Skin epidermis (tissue), 12 donors: ENCODE measurements at regions not wholly inside any gene's neighbourhood (a gene's known extent, or its start where the extent isn't known, plus 50 kb on each side); places are given as distances from the start of the nearest gene placed in this dataset.

Experiments
- H3K27ac ChIP-seq, 21 experiments: fragments of 200-600 bp; sonication (generic) in 11 of 21; one replicate each; pipeline ENCODE4 v1.5.0; 2020; ENCODE audit warnings: mild to moderate bottlenecking in 3 of 21, inconsistent platforms in 2 of 21, moderate library complexity in 2 of 21
- H3K4me3 ChIP-seq, 7 experiments: fragments of 200-600 bp; sonication (generic) in 2 of 7; one replicate each; pipeline ENCODE4 v1.5.0; 2020; ENCODE audit warnings: inconsistent platforms in 2 of 7, mild to moderate bottlenecking in 2 of 7, moderate library complexity in 1 of 7

DNA sequence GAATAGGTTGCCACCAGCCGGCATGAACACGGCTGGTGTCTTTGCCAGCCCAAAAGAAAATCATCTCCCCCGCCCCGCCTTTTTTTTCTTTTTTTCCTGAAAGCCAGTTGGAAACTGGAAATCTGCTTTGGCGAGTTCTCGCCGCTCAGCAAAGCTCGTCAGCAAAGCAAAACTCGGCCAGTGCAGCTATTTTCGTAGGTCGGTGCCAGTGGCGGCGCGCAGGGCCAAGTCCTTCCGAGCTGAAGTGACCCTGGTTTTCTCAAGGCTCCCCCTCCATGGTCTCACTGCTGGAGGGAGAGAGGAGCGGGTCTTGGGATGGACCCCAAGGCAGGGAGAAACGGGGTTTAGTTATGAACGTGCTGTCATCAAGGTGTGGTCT is 248.4 kb upstream of the RTL1 start:
- Histone ChIP-seq H3K4me3 (no peak overlapping the region), H3K27ac (no peak overlapping the region)

DNA sequence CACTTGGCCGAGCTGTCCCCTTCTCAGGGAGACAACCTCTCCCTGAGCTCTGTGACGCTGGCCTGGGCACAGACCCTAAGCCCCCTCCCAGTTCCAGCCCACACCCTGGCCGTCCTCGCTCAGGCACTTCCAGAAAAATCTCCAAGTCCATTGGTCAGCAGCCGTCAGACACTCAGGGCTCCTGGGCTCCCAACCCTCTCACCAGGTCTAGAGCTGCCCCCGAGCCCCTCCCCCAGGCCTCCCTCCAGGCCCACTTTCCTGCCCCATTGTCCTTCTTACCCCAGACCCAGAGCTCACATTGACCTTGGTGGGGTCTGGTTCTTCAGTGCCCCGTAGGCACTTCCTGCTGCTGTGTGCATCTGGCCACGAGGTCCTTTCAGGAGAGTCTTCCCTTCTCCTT is 249.3 kb upstream of the RTL1 start:
- Histone ChIP-seq H3K27ac (no peak overlapping the region), H3K4me3 (no peak overlapping the region)

DNA sequence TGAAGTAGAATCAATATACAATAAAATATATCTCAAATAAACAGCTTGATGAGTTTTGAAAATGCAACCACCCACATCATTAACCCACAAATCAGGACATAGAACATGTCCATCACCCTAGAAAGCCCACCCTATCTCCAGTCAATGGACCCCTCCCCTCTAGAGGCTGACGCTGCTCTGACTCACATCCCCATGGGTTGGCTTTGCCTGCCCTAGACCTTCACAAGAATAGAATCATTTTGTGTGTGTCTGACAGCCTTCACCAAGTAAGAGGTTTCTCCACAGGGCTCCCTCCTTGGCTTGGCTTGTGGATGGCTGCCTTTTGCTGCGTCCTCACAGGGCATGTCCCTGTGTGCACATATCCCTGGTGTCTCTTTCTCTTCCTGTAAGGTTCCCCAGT is 250.2 kb upstream of the RTL1 start:
- H3K27ac ChIP-seq, result no peak overlapping the region
- H3K4me3 ChIP-seq, result no peak overlapping the region

DNA sequence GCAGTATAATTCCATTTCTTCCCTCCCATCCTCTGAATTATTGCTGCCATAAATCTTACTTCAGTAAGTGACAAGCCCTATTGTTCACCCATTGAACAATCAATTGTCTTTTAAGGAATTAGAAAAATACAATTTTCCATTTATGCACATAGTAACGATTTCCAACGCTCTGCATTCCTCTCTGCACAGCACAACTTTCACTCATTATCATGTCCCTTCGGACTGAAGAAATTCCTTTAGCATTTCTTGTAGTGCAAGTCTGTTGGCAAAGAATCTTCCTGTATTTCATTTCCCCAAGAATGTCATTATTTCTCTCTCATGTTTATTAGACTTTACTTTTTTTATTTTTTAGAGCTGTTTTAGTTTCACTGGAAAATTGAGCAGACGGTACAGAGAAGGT is 252.1 kb upstream of the RTL1 start:
- Histone ChIP-seq H3K27ac (no peak overlapping the region), H3K4me3 (no peak overlapping the region)

DNA sequence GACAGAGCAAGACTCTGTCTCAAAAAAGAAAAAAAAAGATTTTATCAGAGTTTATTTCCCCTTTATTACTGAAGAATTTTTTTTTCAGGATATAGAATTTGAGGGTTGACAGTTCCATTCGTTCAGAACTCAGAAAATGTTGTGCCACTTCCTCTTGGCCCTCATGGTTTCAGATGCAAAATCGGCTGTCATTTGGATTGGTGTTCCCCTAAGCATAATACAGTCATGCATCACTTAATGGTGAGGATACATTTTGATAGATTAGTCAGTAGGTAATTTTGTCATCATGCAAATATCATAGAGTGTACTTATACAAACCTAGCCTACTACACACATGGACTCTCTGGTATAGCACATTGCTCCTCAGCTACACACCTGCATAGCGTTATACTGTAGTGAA is 263.9 kb upstream of the RTL1 start:
- Histone ChIP-seq H3K4me3 (no peak overlapping the region), H3K27ac (no peak overlapping the region)

DNA sequence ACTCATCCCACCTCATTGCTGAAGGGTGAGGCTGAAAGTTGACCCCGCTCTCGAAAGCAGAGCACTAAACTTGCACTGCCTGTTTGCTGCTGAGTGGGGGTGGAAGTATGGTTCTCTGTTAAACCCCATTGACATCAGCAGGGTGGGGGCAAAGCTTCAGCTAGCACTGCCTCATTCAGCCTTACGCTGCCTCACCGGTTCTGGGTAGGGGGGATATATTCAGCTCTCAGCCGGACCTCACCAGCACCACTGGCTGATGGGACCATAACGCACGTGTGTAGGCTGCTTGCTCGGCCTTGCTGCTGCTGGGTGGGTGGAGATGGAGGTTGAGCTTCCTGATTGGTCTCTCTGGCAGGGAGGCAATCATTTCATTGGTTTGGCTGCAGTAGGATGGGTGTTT is 265.7 kb upstream of the RTL1 start:
- no peak overlapping the region for H3K27ac ChIP-seq
- H3K4me3 ChIP-seq, result no peak overlapping the region

DNA sequence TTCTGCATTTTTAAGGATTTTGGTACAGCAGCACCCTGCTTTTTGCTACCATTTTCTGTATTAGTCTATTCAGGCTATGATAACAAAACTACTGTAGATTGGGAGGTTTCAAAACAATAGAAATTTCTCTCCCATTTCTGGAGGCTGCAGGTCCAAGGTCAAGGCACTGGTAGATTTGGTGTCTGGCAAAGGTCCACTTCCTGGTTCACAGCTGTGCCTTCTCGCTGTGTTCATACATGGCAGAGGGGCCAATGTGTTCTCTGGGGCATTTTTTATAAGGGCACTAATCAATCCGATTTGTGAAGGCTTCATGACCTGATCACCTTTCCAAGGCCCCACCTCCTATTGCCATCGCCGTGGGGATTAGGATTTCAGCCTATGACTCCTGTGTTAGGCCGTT is 268.1 kb upstream of the RTL1 start:
- H3K4me3 ChIP-seq, result no peak overlapping the region
- no peak overlapping the region for H3K27ac ChIP-seq

DNA sequence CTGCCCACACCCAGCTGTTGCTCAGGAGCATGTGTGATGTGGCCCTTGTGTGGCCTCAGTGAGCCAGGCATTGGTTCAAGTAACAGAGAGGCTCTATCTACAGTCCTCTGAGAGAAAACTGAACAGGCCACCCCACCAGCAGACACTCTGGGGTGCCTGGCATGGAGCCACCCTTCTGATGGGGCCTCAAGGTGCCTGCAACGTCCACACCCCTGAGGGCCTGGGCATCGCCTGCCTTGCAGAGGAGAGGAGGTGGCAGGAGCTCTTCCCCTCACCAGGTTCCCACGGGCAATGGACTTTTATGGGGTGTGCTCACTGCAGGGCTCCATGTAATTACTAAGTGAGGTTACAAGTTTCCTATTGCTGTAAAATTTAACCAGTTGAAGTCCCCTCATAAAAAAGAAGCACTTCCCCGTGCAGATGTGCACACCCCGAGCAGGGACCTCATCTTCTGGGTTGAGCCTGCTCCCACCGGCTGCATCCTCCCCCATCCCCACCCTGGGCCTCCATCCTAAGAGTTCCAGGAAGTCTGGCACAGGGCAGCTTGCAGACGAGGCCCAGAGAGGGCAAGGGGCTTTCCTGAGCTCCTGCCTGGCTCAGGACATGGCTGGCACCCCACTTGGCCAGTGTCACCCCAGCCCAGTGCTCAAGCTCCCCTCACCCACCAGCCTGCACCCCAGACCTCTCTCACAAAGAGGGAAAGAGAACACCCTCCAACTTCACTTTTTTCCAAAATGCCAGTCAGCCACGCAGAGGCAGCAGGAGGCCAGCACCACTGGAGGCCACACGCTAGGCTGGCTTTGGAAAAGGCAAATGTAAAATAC is 270.4 kb upstream of the RTL1 start:
- no peak overlapping the region for H3K4me3 ChIP-seq
- H3K27ac ChIP-seq, result no peak overlapping the region

DNA sequence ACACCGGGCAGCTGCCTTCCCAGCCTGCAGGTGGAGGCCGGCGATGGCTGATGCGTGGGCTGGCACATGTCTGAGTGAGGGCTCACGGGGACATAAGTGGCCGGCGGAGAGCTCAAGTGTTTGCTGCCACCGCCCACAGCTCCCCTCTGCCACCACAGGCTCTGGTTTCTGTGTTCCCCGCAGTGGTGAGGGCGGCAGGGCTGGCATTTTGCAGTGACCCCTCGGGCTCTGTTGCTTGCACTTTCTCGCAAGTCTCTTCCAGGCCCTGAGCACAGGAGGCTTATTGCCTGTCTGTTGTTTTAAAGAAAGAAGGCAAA is 271.0 kb upstream of the RTL1 start:
- Histone ChIP-seq H3K4me3 (no peak overlapping the region), H3K27ac (no peak overlapping the region)

DNA sequence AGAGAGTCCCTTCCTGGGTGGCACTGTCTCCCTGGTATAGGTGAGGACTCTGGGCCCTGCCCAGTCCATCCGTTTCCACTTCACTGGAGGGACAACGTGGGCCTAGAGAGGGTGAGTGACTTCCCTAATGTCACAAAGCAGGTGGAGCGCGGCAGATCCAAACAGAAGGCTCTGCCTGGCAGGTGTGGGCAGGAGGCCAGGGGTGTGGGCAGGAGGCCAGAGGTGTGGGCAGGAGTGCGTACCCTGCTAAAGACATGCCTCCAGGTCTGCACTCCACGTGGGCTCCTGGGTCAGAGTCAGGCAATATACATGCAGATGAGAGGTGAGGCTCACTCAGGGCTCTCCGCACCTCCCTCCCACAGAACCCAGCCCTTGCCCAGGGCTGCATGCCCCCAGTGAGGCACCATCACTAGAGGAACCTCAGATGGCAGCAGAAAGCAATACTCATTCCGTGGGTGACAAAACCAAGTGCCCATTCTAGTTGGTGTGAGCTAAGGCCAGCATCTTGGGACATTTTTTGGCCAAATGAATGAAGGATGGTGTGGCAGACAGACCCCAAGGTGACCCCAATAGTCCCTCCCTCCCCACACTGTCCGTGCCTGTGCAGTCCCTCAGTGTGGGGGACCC is 271.6 kb upstream of the RTL1 start:
- Histone ChIP-seq H3K27ac (no peak overlapping the region), H3K4me3 (no peak overlapping the region)

DNA sequence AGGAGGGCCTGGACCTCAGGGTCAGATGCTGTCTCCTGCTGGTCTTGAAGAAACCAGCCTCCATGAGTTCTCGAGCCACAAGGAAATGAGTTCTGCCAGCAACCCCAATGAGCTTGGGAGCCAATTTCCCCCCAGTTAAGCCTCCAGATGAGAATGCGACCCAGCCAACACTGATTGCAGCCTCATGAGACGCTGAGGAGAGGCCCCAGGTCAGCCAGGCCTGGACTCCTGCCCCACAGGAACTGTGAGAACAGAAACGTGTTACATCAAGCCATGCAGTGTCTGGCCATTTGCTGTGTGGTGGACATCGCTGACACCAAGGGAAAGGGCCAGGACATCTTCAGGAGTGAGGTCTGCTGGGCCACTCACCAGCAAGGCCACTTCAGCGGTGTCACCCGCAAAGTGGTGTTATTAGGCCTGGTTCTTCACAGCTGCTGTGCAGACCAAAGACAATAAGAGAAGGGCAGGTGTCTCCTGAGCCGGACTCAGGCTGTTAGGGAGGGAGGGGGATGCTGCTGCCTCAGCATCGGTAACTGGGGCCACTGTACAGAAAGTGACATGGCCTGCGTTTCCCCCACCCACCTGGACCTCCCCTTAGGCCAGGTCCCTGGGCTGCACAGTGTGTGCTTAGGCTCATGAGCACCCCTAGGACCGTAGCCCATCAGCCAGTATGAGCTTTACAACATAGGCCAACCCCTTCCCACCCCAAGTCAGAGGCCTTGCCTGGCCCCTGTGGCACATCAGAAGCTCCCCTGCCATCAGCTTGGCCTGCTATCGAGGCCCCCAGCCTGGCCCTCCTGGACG is 272.4 kb upstream of the RTL1 start:
- no peak overlapping the region for H3K4me3 ChIP-seq
- H3K27ac ChIP-seq, result no peak overlapping the region

DNA sequence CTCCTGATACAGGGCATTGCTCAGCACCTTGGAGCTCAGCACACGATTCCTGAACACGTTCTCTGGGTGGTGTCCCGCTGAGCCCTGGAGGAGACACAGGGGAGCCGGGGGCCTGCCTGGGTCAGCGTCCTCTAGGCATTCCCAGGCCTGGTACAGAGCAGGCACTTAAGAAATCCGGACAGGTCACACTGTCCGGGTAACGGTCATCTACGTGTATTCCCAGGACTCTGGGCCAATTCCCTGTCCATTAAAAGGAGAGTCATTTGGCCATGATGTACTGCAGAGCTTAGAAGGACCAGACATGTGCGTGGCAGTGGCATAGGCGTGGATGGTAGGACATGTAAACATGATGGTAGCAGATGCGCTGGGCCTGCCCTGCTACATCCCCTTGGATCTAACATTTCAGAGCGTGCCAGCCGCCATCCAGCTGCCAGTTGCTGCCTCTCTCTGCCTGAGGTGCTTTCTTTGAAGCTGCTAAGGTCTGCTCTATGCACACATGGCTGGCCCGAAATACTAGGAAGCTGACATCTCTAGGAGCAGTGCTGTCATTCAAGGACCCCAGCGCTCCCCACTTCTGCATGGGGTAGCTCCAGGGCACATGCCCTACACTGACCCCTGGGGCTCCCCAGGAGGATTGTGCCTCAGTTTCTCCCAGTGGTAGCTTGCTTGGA is 273.1 kb upstream of the RTL1 start:
- Histone ChIP-seq H3K27ac (no peak overlapping the region), H3K4me3 (no peak overlapping the region)

DNA sequence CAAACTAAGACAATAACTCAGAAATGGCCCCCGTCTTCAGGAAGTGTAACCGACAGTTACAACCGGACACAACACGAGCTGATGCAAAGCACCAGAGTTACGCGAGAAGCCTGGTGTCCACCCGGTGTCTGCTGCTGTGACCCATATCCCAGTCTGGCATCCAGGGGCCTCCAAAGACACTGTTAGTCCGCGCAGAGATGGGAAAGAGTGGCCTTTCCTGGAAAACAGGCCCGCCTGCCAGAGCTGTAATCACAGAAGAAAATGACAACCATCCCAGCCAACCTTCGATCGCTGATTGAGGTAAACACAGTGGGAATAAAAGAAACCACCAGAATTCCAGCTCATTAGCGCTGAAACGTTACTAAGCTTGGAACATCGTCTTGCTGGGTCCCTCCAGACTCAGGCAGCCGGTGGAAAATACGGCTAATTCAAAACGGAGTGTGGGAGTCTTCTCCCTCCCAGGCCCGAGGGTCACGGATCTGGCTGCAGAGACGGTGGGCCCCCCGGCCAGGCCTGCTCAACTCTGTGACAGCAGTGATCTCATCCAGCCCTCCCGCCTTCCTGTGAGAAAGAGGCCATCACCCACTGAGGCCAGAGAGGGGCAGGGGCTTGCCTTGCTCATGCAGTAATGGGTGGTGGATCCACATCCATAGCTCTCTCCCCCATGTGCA is 273.9 kb upstream of the RTL1 start:
- Histone ChIP-seq H3K4me3 (no peak overlapping the region), H3K27ac (no peak overlapping the region)

DNA sequence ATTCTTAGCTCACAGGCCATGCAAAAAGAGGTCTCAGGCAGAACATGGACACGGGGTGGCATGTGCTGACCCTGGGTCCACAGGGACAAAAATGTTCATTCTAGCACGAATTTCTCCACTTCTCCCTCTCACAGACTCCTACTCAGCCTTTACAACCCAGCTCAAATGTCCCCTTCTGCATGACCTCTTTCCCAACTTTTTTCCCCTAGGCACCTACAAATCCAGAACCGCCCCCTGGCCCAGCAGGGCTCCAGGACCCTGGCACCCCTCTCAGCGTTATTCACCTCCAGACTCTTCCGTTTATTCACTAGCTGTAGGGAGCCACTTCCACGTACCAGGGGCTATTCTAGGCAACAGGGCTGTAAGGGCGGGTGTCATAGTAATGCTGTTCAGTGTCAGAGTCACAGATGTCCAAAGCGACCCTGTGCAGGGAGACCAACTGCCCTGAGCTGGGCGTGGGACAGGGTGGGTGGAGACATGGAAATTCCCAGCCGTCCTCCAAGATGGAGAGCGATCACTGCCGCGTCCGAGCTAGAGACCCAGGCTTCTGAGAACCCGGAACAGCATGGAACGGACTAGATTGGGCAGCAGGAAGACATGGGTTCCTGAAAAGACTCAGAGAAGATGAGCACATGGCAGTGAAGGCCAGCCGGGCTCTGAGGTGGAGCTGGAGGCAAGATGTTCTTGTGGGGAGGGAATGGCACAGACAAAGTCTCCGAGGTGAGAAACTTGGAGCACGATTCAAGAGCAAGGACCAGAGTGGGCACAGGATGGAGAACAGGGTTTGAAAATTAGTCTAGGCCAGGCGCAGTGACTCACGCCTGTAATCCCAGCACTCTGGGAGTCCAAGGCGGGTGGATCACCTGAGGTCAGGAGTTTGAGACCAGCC is 274.9 kb upstream of the RTL1 start:
- Histone ChIP-seq H3K4me3 (no peak overlapping the region), H3K27ac (no peak overlapping the region)

DNA sequence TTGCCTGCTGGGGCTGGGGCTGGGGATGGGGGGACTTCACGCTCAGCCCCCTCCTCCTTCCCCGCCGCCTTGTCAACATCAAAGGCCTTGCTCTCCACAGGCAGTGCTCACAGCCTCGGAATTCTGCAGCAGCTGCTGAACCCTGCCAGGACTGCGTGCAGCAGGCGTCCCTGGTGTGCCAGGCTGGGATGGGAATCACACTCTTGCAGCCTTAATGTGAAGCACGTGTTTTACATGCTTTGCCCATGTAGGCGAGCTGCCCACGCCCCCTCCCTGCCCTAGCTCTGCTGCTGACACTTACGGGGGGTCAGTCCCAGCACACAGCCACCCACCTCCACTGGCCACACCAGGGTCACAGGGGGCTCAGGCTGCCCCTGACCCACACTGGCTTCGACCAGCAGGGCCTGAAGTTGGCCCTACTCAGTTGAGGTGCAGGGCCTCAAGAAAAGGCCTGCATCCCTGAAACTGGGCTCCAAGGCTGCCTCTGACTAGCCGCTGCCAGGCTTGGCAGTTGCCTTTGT is 276.2 kb upstream of the RTL1 start:
- Histone ChIP-seq H3K4me3 (no peak overlapping the region), H3K27ac (no peak overlapping the region)

DNA sequence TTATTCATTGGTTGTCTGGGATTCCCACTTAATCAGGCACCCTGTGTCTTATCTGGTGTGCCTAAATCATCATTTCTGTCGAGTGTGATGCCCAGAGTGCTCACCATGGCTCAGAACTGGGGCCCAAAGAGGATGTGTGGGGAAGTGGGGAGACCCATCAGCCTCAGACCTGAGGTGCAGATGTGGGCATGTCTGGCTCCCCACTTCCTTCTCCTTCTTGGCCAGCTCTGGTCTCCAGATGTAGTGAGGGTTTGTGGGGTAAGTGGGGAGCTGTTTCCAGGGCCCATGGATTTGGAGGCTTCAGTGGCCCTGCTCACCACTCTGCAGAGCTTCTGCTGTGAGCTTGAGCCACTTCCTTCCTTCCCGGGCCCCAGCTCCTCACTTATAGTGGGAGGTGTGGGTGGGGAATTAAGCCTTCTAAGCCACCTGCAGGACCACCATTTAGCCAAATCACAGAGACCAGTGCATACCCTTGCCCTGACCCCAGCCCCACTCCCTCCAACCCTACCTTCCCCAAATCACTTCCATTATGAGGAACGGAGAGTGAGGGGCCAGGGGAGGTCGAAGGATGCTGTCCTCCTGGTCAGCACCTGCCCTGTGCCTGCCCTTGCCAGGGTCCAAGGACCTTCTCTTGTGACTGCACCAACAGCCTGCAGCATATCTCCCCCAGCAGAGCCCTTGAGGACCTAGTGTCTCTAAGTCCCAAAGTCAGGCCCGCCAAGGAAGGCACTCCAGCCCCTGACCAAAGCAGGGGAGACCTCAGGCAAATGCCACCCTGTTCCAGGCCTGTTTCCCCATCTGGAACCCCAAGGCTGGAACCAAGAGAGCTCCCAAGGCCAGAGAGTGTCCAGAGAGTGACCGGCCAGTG is 278.2 kb upstream of the RTL1 start:
- H3K4me3 ChIP-seq, result no peak overlapping the region

DNA sequence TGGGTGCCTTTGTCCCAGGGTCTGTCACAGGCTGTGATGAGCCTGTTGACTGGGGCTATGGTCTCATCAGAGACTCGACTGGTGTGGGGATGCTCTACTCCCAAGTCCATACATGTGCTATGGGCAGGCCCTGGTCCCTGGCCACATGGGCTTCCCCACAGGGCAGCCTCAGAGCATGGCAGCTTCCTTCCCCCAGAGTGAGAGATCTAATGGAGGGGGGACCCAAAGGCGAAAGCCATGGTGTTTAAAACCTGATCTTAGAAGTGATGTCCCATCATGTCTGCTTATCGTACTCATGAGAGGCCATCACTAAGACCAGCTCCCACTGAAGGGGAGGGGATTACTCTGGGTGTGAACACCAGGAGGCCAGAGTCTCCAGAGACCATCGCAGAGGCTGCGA is 279.0 kb upstream of the RTL1 start:
- H3K4me3 ChIP-seq, result no peak overlapping the region
- no peak overlapping the region for H3K27ac ChIP-seq

More for the DNA sequence above, 278.2 kb upstream of the RTL1 start:
- no peak overlapping the region for H3K27ac ChIP-seq
